Neural crest cell (in vitro differentiated cells): ENCODE measurements at regions not wholly inside any gene's neighbourhood (a gene's known extent, or its start where the extent isn't known, plus 50 kb on each side); places are given as distances from the start of the nearest gene placed in this dataset.

Experiments used
- DNase-seq: peaks from one replicate; pipeline ENCODE4 v3.0.0; 2021; ENCODE audit warnings: low read depth, mixed read lengths, low spot score
- H3K27ac Mint-ChIP-seq: one replicate; pipeline ENCODE4 v1.8.0; 2021; ENCODE audit warnings: mild to moderate bottlenecking, mixed read lengths; ENCODE audit not compliant: unreplicated experiment
- H3K27me3 Mint-ChIP-seq: 2 replicates; pipeline ENCODE4 v1.8.0; 2021; ENCODE audit warnings: low read depth, mild to moderate bottlenecking, mixed read lengths
- H3K36me3 Mint-ChIP-seq: 2 replicates; pipeline ENCODE4 v1.8.0; 2021; ENCODE audit warnings: low read depth, mild to moderate bottlenecking, mixed read lengths
- H3K4me1 Mint-ChIP-seq: 2 replicates; pipeline ENCODE4 v1.8.0; 2021; ENCODE audit warnings: mixed read lengths
- H3K4me3 Mint-ChIP-seq: one replicate; pipeline ENCODE4 v1.8.0; 2021; ENCODE audit warnings: mild to moderate bottlenecking, mixed read lengths
- H3K9me3 Mint-ChIP-seq: 2 replicates; pipeline ENCODE4 v1.8.0; 2021; ENCODE audit warnings: mixed read lengths
- TF ChIP-seq, protein P1 (sequence below): fragments of 200-600 bp; sonication (generic); conservative IDR thresholded peaks from 2 replicates; pipeline ENCODE4 v1.5.0; 2021; ENCODE audit warnings: antibody characterized with exemption, mild to moderate bottlenecking

DNA sequence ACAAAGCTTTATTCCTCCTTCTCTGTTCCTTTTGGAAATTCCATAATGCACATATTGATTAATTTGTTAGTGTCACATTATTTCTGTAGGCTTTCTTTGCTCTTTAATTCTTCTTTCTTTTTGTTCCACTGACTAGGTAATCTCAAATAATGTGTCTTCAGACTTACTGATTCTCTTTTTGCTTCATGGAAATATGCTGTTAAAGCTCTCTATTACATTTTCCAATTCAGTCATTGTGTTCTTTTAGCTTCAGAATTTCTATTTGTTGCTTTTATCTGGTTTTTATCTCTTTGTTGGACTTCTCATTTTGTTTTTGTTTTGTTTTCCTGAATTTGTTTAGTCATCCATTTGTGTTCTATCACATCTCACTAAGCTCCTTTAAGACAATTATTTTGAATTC lies 147.0 kb upstream of the EOMES start:
- Mint-ChIP-seq H3K9me3 (peaks cover 14% of the 10 kb centered on the region), H3K27ac (no peak overlapping the region), H3K36me3 (peaks cover 18% of the 10 kb centered on the region), H3K4me1 (no peaks in the 10 kb centered on the region), H3K27me3 (no peaks in the 10 kb centered on the region), H3K4me3 (no peak overlapping the region)
- TF ChIP-seq, protein P1, sequence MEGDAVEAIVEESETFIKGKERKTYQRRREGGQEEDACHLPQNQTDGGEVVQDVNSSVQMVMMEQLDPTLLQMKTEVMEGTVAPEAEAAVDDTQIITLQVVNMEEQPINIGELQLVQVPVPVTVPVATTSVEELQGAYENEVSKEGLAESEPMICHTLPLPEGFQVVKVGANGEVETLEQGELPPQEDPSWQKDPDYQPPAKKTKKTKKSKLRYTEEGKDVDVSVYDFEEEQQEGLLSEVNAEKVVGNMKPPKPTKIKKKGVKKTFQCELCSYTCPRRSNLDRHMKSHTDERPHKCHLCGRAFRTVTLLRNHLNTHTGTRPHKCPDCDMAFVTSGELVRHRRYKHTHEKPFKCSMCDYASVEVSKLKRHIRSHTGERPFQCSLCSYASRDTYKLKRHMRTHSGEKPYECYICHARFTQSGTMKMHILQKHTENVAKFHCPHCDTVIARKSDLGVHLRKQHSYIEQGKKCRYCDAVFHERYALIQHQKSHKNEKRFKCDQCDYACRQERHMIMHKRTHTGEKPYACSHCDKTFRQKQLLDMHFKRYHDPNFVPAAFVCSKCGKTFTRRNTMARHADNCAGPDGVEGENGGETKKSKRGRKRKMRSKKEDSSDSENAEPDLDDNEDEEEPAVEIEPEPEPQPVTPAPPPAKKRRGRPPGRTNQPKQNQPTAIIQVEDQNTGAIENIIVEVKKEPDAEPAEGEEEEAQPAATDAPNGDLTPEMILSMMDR: no peak
- DNase-seq: no peak

DNA sequence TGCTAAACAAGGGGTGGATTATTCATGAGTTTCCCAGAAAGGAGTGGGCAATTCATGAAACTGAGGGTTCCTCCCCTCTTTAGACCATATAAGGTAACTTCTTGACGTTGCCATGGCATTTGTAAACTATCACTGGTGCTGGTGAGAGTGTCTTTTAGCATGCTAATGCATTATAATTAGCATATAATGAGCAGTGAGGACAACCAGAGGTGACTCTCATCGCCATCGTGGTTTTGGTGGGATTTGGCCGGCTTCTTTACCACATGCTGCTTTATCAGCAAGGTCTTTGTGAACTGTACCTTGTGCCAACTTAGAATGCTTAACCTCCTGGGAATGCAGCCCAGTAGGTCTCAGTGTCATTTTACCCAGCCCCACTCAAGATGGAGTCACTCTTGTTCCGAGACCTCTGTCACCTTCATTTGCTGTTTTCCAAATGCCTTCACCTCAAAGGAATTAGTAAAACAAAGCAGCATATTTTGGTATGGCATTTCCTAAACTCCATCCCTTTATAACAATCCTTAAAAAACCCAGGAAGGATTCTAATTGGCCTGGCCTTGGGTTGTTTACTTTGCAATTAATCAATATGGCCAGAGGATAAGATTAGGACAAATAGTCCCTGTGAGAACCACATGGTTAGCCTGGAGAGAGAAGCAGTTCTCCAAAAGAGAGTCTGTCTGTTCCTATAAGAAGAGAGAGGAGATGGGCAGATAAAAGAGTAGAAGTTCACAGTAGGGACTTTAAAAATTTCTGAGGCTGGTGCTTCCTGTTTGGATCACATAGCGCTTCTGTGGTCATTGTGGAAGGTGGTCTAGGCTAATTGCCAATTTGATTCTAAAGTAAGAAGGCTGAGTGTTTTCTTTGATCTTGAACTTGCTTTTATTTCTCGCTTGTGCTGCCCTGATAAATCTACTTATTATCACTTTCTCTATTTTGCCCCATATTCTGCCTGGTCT lies 155.2 kb upstream of the EOMES start:
- H3K4me1 Mint-ChIP-seq: no peaks in the 10 kb centered on the region
- H3K27me3 Mint-ChIP-seq: no peaks in the 10 kb centered on the region
- H3K9me3 Mint-ChIP-seq: no peaks in the 10 kb centered on the region
- H3K27ac Mint-ChIP-seq: no peak overlapping the region
- H3K36me3 Mint-ChIP-seq: no peaks in the 10 kb centered on the region
- no peak overlapping the region for H3K4me3 Mint-ChIP-seq
- no peak for DNase-seq
- TF ChIP-seq, protein P1: no peak

DNA sequence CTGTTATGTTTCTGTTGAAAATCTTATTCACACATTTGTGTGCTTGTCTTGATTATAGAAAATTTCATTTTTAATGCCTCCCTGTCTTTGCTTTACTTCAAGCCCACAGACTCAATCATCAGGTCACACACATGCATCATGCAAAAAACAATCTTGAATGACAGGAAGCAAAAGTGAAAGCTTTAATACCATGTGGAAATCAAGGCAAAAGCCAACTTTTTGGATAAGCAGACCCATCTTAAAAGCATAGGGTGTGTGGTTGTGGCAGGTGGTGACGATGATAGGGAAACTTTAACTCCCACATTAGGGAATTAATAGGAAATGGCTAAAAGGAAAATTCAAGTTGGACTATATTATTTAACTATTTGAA lies 155.9 kb upstream of the EOMES start:
- Mint-ChIP-seq H3K4me1 (no peaks in the 10 kb centered on the region), H3K27ac (no peak overlapping the region), H3K36me3 (no peaks in the 10 kb centered on the region), H3K9me3 (no peaks in the 10 kb centered on the region), H3K4me3 (no peak overlapping the region), H3K27me3 (no peaks in the 10 kb centered on the region)
- TF ChIP-seq, protein P1: no peak
- DNase-seq: no peak

DNA sequence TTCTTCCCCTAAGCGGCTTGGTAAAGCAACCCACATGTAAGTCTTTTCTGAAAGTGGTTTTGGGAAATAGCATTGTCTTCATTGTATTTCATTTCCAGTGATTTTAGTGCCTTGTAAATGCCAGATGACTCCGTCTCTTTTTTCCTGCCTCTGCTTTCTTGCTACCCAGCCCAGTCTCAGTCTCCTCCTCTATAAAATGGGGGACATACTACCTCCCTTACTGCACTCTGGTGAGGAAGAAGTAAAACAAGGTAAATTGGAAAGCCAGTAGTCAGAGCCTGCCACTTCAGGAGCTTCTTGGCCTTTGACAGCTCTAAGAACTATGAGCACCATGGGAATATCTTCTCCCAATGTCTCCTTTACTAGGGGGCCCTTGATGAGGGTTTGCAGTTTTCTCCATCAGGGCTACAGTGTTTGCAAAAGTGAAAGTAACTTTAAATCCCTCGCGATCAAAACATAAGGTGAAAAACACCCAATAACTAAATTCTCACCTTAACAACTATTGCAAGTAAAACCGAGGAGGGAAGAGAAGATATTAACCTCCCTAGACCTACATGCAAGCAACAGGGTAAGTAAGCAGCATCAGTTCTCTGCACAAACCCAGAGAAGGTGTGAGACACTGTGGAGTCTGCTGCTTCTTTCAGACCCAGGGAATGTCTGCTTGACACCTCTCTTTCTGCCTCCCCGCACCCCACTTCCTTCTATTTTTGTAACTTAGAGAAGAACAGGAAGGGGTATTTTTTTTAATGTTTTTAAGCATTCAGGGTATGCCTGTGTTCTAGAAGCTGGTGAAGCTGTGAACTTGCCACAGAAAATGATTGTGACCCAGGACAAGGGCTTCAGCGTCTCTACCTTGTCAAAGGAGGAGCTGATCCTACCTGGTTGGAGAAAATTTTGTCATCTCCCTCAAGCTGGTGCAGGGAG lies 159.1 kb upstream of the EOMES start:
- H3K27ac Mint-ChIP-seq: no peak overlapping the region
- H3K9me3 Mint-ChIP-seq: no peaks in the 10 kb centered on the region
- no peak overlapping the region for H3K4me3 Mint-ChIP-seq
- TF ChIP-seq, protein P1: no peak
- peaks cover 5% of the 10 kb centered on the region for H3K4me1 Mint-ChIP-seq
- DNase-seq: no peak
- no peaks in the 10 kb centered on the region for H3K27me3 Mint-ChIP-seq
- H3K36me3 Mint-ChIP-seq: no peaks in the 10 kb centered on the region

DNA sequence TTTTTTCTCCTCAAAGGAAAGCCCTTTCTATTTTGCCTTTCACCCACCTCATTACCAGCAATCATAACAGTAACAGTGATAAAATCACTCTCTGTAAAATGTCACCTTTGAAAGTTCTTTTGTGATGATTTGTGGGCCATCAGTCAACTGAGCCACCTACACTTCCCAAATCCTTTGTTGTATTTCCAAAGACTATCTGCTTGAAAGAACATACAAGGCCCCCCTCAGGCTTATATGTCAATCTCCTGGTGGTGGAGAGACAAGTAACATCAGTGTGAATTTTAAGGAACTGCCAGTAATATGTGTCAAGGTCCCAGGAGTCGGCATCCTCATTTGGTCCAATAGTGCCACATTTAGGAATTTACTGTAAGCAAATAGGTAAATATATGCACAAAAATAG lies 161.1 kb upstream of the EOMES start:
- no peak for DNase-seq
- TF ChIP-seq, protein P1: no peak
- Mint-ChIP-seq H3K27ac (no peak overlapping the region), H3K4me3 (no peak overlapping the region), H3K9me3 (no peaks in the 10 kb centered on the region), H3K27me3 (peaks cover 3% of the 10 kb centered on the region), H3K4me1 (peaks cover 5% of the 10 kb centered on the region), H3K36me3 (no peaks in the 10 kb centered on the region)
